ENCODE measurements at regions not wholly inside any gene's neighbourhood (a gene's known extent, or its start where the extent isn't known, plus 50 kb on each side); places are given as distances from the start of the nearest gene placed in this dataset.

DNA sequence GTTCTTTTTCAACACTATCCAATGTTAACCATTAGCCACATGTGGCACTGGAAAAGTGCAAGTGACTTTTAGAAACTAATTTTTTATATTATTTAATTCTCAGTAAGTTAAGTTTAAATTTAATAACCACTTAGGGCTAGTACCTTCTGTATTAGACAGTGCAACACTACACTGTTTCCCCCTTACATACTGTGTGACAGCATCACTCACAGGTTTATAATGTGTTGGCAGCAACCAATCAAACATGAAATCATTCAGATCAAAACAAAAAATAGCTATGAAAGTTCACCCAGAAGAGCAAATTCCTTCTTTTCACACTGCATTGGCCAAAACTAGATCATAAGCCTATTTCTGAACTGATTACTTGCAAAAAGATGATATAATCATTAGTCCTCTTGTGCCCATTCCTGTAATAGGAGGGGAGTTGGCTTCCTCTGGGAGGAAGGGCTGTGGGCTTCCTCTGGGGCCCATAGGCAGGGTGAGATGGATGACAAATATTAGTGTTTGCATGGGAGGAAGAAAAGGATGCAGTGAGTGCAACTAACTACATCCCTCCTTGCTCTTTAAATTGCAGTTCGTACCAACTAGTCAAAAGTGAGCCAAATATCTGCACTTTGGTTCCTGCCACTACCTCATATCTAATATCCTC is 708.1 kb upstream of the RGMB start:
- no TSS peak for BruUV-seq (replicated peaks)
- intact Hi-C loops (cut with micrococcal nuclease; ENCODE audit: unreplicated experiment) = no loop called here
- CTCF ChIA-PET = no interaction called here
- no peaks in the 10 kb centered on the region for H3K9me3 Mint-ChIP-seq (ENCODE audit: low read depth, unreplicated experiment)
- H3K4me1 Mint-ChIP-seq (ENCODE audit: low read depth, unreplicated experiment) = no peaks in the 10 kb centered on the region
- no peak overlapping the region for H3K27ac Mint-ChIP-seq (ENCODE audit: unreplicated experiment)
- no peak for DNase-seq
- H3K36me3 Mint-ChIP-seq (ENCODE audit: insufficient read depth, unreplicated experiment) = no peaks in the 10 kb centered on the region
- no peak overlapping the region for H3K4me3 Mint-ChIP-seq (ENCODE audit: low read depth, unreplicated experiment)
- H3K27me3 Mint-ChIP-seq (ENCODE audit: unreplicated experiment) = no peaks in the 10 kb centered on the region
- TF ChIP-seq, protein P1, sequence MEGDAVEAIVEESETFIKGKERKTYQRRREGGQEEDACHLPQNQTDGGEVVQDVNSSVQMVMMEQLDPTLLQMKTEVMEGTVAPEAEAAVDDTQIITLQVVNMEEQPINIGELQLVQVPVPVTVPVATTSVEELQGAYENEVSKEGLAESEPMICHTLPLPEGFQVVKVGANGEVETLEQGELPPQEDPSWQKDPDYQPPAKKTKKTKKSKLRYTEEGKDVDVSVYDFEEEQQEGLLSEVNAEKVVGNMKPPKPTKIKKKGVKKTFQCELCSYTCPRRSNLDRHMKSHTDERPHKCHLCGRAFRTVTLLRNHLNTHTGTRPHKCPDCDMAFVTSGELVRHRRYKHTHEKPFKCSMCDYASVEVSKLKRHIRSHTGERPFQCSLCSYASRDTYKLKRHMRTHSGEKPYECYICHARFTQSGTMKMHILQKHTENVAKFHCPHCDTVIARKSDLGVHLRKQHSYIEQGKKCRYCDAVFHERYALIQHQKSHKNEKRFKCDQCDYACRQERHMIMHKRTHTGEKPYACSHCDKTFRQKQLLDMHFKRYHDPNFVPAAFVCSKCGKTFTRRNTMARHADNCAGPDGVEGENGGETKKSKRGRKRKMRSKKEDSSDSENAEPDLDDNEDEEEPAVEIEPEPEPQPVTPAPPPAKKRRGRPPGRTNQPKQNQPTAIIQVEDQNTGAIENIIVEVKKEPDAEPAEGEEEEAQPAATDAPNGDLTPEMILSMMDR (IDR thresholded peaks at IDR 0.05; ENCODE audit: unreplicated experiment) = no peak

DNA sequence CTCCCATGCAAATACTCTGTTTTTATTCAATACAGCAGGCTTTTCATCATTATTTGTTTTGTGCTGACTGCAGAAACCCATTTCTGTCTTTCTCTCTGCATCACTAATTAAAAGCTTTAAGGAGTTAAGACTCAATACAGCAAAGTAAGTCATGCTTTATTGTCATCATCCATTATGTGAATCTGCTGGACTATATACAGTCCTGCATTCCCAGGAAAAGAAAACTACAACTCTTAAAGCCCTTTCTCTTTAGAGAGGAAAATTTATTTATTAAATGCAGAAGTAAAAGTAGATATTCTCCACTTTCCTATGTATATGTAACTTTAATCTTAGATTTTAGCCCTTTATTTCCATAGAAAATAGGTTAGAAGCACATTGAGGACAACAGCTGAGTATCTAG is 706.6 kb upstream of the RGMB start:
- H3K36me3 Mint-ChIP-seq (ENCODE audit: insufficient read depth, unreplicated experiment) = no peaks in the 10 kb centered on the region
- DNase-seq = no peak
- TF ChIP-seq, protein P1 (IDR thresholded peaks at IDR 0.05; ENCODE audit: unreplicated experiment) = no peak
- no peak overlapping the region for H3K27ac Mint-ChIP-seq (ENCODE audit: unreplicated experiment)
- intact Hi-C loops (cut with micrococcal nuclease; ENCODE audit: unreplicated experiment) = no loop called here
- H3K9me3 Mint-ChIP-seq (ENCODE audit: low read depth, unreplicated experiment) = no peaks in the 10 kb centered on the region
- H3K4me3 Mint-ChIP-seq (ENCODE audit: low read depth, unreplicated experiment) = no peak overlapping the region
- no peaks in the 10 kb centered on the region for H3K4me1 Mint-ChIP-seq (ENCODE audit: low read depth, unreplicated experiment)
- BruUV-seq (replicated peaks) = no TSS peak
- CTCF ChIA-PET = no interaction called here
- H3K27me3 Mint-ChIP-seq (ENCODE audit: unreplicated experiment) = no peaks in the 10 kb centered on the region

DNA sequence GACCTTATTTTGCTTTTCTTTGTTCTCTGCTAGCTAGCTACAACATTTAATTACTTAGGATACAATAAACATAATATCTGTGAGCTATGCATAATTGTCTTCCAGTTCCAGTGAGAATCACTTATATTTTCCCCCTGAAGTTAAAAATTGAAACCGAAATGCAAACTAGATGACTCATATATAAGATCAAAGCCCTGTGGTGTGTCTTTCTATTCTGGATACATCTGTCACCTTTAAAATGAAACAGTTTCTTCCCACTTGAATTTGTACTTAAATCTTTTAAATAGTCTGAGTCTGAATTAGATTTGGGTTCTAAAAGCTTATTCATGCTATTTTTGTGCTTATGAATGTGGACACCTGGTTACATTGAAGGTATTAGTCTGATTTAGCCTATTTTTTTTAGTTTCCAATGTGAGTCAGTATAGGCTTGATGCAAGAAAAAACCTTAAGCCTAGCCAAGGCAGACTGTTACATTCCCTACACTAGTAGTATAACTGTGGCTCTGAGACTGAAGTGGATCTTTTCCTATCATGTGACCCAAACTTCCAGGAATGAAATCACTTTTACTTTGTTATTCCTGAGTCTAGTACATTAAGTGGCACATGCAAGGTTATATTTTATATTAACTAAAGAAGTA is 703.5 kb upstream of the RGMB start:
- no TSS peak for BruUV-seq (replicated peaks)
- no peak for DNase-seq
- H3K4me3 Mint-ChIP-seq (ENCODE audit: low read depth, unreplicated experiment) = no peak overlapping the region
- no peak overlapping the region for H3K27ac Mint-ChIP-seq (ENCODE audit: unreplicated experiment)
- no peaks in the 10 kb centered on the region for H3K4me1 Mint-ChIP-seq (ENCODE audit: low read depth, unreplicated experiment)
- CTCF ChIA-PET = interaction anchor here (0.6 kb wide), 1 partner anchor 249 kb away, joined by 3 read pairs; no protein-coding TSS in a partner anchor
- H3K27me3 Mint-ChIP-seq (ENCODE audit: unreplicated experiment) = no peaks in the 10 kb centered on the region
- no peaks in the 10 kb centered on the region for H3K36me3 Mint-ChIP-seq (ENCODE audit: insufficient read depth, unreplicated experiment)
- intact Hi-C loops (cut with micrococcal nuclease; ENCODE audit: unreplicated experiment) = no loop called here
- TF ChIP-seq, protein P1 (IDR thresholded peaks at IDR 0.05; ENCODE audit: unreplicated experiment) = no peak
- H3K9me3 Mint-ChIP-seq (ENCODE audit: low read depth, unreplicated experiment) = no peaks in the 10 kb centered on the region

DNA sequence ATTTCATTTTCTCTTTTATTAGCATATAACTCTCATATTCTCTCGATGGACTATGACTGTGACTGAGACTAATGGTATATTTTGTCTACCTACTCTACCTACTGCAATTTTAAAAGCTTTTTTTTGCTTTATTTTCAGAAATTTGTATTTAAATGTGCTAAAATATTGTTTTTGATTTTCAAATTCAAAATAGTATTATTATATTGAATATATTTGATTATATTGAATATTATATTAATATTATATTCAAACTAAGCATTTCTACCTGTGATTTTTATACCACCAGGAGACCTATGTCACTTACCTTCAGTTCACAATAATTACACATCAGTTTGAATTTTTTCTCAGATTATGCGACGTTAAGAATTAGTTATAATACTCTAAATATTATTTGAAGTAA is 700.5 kb upstream of the RGMB start:
- CTCF ChIA-PET = no interaction called here
- intact Hi-C loops (cut with micrococcal nuclease; ENCODE audit: unreplicated experiment) = no loop called here
- Mint-ChIP-seq H3K9me3 (ENCODE audit: low read depth, unreplicated experiment) (no peaks in the 10 kb centered on the region), H3K4me1 (ENCODE audit: low read depth, unreplicated experiment) (no peaks in the 10 kb centered on the region), H3K36me3 (ENCODE audit: insufficient read depth, unreplicated experiment) (no peaks in the 10 kb centered on the region), H3K27me3 (ENCODE audit: unreplicated experiment) (no peaks in the 10 kb centered on the region), H3K4me3 (ENCODE audit: low read depth, unreplicated experiment) (no peak overlapping the region), H3K27ac (ENCODE audit: unreplicated experiment) (no peak overlapping the region)
- BruUV-seq (replicated peaks) = no TSS peak
- DNase-seq = no peak
- TF ChIP-seq, protein P1 (IDR thresholded peaks at IDR 0.05; ENCODE audit: unreplicated experiment) = no peak
